ENCODE measurements at regions not wholly inside any gene's neighbourhood (a gene's known extent, or its start where the extent isn't known, plus 50 kb on each side); places are given as distances from the start of the nearest gene placed in this dataset.
A peak's percentile ranks its signal among the peaks of the same experiment; 100 is the strongest.

- Histone ChIP-seq H3K9ac (ENCODE audit: insufficient read depth, low read length) (peak overlapping the region; percentile 39), H3K36me3 (ENCODE audit: control insufficient read depth, insufficient read depth, low read length) (peaks cover 1% of the 10 kb centered on the region), H3K27ac (ENCODE audit: insufficient read depth, low read length) (peak overlapping the region; percentile 84), H2AFZ (ENCODE audit: low read length) (no peak overlapping the region), H3K79me2 (ENCODE audit: control insufficient read depth, insufficient read depth, low read length) (peaks cover 66% of the 10 kb centered on the region), H4K20me1 (ENCODE audit: control insufficient read depth, extremely low read depth, insufficient read depth, low read length) (no peaks in the 10 kb centered on the region), H3K27me3 (ENCODE audit: control insufficient read depth, insufficient read depth, low read length) (no peaks in the 10 kb centered on the region), H3K4me2 (ENCODE audit: extremely low read depth, insufficient read depth, low read length) (peak overlapping the region; percentile 21), H3K4me1 (ENCODE audit: control insufficient read depth, extremely low read depth, insufficient read depth, low read length) (peaks cover 40% of the 10 kb centered on the region), H3K9me3 (ENCODE audit: control insufficient read depth, insufficient read depth, low read depth, low read length) (no peaks in the 10 kb centered on the region), H3K4me3 (replicated peaks in 1 of 4; ENCODE audit: control extremely low read depth in 1 of 4, insufficient read depth in 1 of 4, low read depth in 3 of 4, low read length in 4 of 4) (peak overlapping the region in 1 of 4 experiments; percentile 2)
- peak; percentile 94 to 95 for DNase-seq (ENCODE audit: low read depth in 2 of 2)
- TF ChIP-seq CTCF (conservative IDR thresholded peaks at IDR 0.05 in 1 of 2, IDR thresholded peaks at IDR 0.05 in 1 of 2; ENCODE audit: low read depth in 1 of 2, low read length in 2 of 2) (no peak), EZH2 (IDR thresholded peaks at IDR 0.05; ENCODE audit: low read length, missing control alignments) (no peak)
These were observed 214.1 kb downstream of the SEC14L1 start for GRCh38 chr17:77354670-77355455.

- Histone ChIP-seq H3K79me2 (ENCODE audit: control insufficient read depth, insufficient read depth, low read length) (peaks cover 63% of the 10 kb centered on the region), H3K4me1 (ENCODE audit: control insufficient read depth, extremely low read depth, insufficient read depth, low read length) (peaks cover 27% of the 10 kb centered on the region), H3K9ac (ENCODE audit: insufficient read depth, low read length) (no peak overlapping the region), H3K4me2 (ENCODE audit: extremely low read depth, insufficient read depth, low read length) (no peak overlapping the region), H2AFZ (ENCODE audit: low read length) (no peak overlapping the region), H3K27me3 (ENCODE audit: control insufficient read depth, insufficient read depth, low read length) (no peaks in the 10 kb centered on the region), H3K36me3 (ENCODE audit: control insufficient read depth, insufficient read depth, low read length) (peaks cover 1% of the 10 kb centered on the region), H3K4me3 (replicated peaks in 1 of 4; ENCODE audit: control extremely low read depth in 1 of 4, insufficient read depth in 1 of 4, low read depth in 3 of 4, low read length in 4 of 4) (no peak overlapping the region), H3K27ac (ENCODE audit: insufficient read depth, low read length) (peak overlapping the region; percentile 67), H3K9me3 (ENCODE audit: control insufficient read depth, insufficient read depth, low read depth, low read length) (no peaks in the 10 kb centered on the region), H4K20me1 (ENCODE audit: control insufficient read depth, extremely low read depth, insufficient read depth, low read length) (no peaks in the 10 kb centered on the region)
- no peak for DNase-seq (ENCODE audit: low read depth in 2 of 2)
- TF ChIP-seq EZH2 (IDR thresholded peaks at IDR 0.05; ENCODE audit: low read length, missing control alignments) (no peak), CTCF (conservative IDR thresholded peaks at IDR 0.05 in 1 of 2, IDR thresholded peaks at IDR 0.05 in 1 of 2; ENCODE audit: low read depth in 1 of 2, low read length in 2 of 2) (no peak)
These were observed 215.4 kb downstream of the SEC14L1 start for GRCh38 chr17:77356109-77356689.

- no peaks in the 10 kb centered on the region for H4K20me1 ChIP-seq (ENCODE audit: control insufficient read depth, extremely low read depth, insufficient read depth, low read length)
- no peak for DNase-seq (ENCODE audit: low read depth in 2 of 2)
- no peak overlapping the region for H3K27ac ChIP-seq (ENCODE audit: insufficient read depth, low read length)
- no peak for TF ChIP-seq CTCF (conservative IDR thresholded peaks at IDR 0.05 in 1 of 2, IDR thresholded peaks at IDR 0.05 in 1 of 2; ENCODE audit: low read depth in 1 of 2, low read length in 2 of 2)
- no peak for TF ChIP-seq EZH2 (IDR thresholded peaks at IDR 0.05; ENCODE audit: low read length, missing control alignments)
- H3K79me2 ChIP-seq (ENCODE audit: control insufficient read depth, insufficient read depth, low read length): peaks cover 60% of the 10 kb centered on the region
- H3K4me3 ChIP-seq (replicated peaks in 1 of 4; ENCODE audit: control extremely low read depth in 1 of 4, insufficient read depth in 1 of 4, low read depth in 3 of 4, low read length in 4 of 4): no peak overlapping the region
- H3K9ac ChIP-seq (ENCODE audit: insufficient read depth, low read length): no peak overlapping the region
- no peaks in the 10 kb centered on the region for H3K36me3 ChIP-seq (ENCODE audit: control insufficient read depth, insufficient read depth, low read length)
- H2AFZ ChIP-seq (ENCODE audit: low read length): no peak overlapping the region
- H3K9me3 ChIP-seq (ENCODE audit: control insufficient read depth, insufficient read depth, low read depth, low read length): no peaks in the 10 kb centered on the region
- no peaks in the 10 kb centered on the region for H3K27me3 ChIP-seq (ENCODE audit: control insufficient read depth, insufficient read depth, low read length)
- H3K4me1 ChIP-seq (ENCODE audit: control insufficient read depth, extremely low read depth, insufficient read depth, low read length): peaks cover 22% of the 10 kb centered on the region
- H3K4me2 ChIP-seq (ENCODE audit: extremely low read depth, insufficient read depth, low read length): no peak overlapping the region
These were observed 216.0 kb downstream of the SEC14L1 start for GRCh38 chr17:77356690-77357201.
